Uterus (tissue), 3 donors: ENCODE measurements at regions not wholly inside any gene's neighbourhood (a gene's known extent, or its start where the extent isn't known, plus 50 kb on each side); places are given as distances from the start of the nearest gene placed in this dataset.

ENCODE experiments used
- DNase-seq, 2 donors: peaks; one replicate each; pipeline ENCODE4 v3.0.0-alpha.2; 2019 to 2020
- H3K27ac ChIP-seq, 2 donors: fragments of 200-600 bp; sonication (generic); 1 replicate in 1 of 2; 2 replicates in 1 of 2; pipeline ENCODE4 v1.5.1; 2016 to 2018
- H3K27me3 ChIP-seq, 2 donors: fragments of 200-600 bp; sonication (generic); one replicate each; pipeline ENCODE4 v1.5.1; 2018 to 2019; ENCODE audit warnings: control low read depth in 1 of 2
- H3K36me3 ChIP-seq, 2 donors: fragments of 200-600 bp; sonication (generic); one replicate each; pipeline ENCODE4 v1.5.1; 2019; ENCODE audit warnings: control low read depth in 1 of 2
- H3K4me1 ChIP-seq, 2 donors: fragments of 200-600 bp; sonication (generic); one replicate each; pipeline ENCODE4 v1.5.1; 2018 to 2019; ENCODE audit warnings: control low read depth in 1 of 2
- H3K4me3 ChIP-seq, 2 donors: fragments of 200-600 bp; sonication (generic); 1 replicate in 1 of 2; 2 replicates in 1 of 2; pipeline ENCODE4 v1.5.1; 2018 to 2019; ENCODE audit warnings: mild to moderate bottlenecking in 1 of 2
- H3K9me3 ChIP-seq, 2 donors: fragments of 200-600 bp; sonication (generic); one replicate each; pipeline ENCODE4 v1.5.1; 2019; ENCODE audit warnings: control low read depth in 1 of 2
- POLR2A ChIP-seq, 2 donors: fragments of 450-650 bp; IDR thresholded peaks; one replicate each; pipeline ENCODE4 v1.6.1; 2016; ENCODE audit warnings: antibody characterized with exemption in 2 of 2, mild to moderate bottlenecking in 1 of 2, moderate library complexity in 1 of 2
- intact Hi-C: fragments of 100-400 bp; cut with DNase I; formaldehyde crosslinking; loops from one replicate; pipeline ENCODE4 v1.15.1; 2023; ENCODE audit warnings: low total_unique reads
- TF ChIP-seq, protein P1 (sequence below), 4 experiments: fragments of 200-600 bp in 2 of 4; fragments of 450-650 bp in 2 of 4; sonication (generic) in 2 of 4; IDR thresholded peaks; one replicate each; pipeline ENCODE4 v1.5.1; 2016 to 2019; ENCODE audit warnings: antibody characterized with exemption in 4 of 4, mild to moderate bottlenecking in 2 of 4, moderate library complexity in 1 of 4
- donor health status: DM: yes; HTN: yes; CAD: no.

DNA sequence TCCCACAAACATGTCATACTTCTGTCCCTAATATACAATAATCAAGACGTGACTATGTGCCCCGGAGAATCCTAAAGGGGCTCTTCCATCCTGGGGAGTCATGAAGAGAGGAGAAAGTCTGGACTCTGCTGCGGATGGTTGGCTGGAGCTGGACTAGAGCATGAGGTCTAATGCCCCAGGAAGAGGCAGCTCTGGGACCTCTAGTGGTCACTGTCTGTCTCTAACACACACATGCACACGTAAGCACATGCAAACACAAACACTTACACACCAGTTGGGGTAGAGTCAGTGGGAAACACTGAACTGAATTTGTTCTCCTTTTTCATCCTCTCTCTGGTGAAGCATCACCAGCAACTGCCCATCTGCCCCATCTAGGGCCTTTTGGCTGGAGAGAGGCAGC is 271.6 kb downstream of the TDRD15 start:
- intact Hi-C loops, result no loop called here
- no peaks in the 10 kb centered on the region for H3K9me3 ChIP-seq
- DNase-seq, result no peak
- no peak overlapping the region for H3K4me3 ChIP-seq
- H3K27ac ChIP-seq, result no peak overlapping the region
- H3K4me1 ChIP-seq, result no peaks in the 10 kb centered on the region
- H3K27me3 ChIP-seq, result no peaks in the 10 kb centered on the region
- no peaks in the 10 kb centered on the region for H3K36me3 ChIP-seq
- TF ChIP-seq, protein P1, sequence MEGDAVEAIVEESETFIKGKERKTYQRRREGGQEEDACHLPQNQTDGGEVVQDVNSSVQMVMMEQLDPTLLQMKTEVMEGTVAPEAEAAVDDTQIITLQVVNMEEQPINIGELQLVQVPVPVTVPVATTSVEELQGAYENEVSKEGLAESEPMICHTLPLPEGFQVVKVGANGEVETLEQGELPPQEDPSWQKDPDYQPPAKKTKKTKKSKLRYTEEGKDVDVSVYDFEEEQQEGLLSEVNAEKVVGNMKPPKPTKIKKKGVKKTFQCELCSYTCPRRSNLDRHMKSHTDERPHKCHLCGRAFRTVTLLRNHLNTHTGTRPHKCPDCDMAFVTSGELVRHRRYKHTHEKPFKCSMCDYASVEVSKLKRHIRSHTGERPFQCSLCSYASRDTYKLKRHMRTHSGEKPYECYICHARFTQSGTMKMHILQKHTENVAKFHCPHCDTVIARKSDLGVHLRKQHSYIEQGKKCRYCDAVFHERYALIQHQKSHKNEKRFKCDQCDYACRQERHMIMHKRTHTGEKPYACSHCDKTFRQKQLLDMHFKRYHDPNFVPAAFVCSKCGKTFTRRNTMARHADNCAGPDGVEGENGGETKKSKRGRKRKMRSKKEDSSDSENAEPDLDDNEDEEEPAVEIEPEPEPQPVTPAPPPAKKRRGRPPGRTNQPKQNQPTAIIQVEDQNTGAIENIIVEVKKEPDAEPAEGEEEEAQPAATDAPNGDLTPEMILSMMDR (IDR thresholded peaks at IDR 0.05), result no peak
- no peak for TF ChIP-seq POLR2A (IDR thresholded peaks at IDR 0.05)

DNA sequence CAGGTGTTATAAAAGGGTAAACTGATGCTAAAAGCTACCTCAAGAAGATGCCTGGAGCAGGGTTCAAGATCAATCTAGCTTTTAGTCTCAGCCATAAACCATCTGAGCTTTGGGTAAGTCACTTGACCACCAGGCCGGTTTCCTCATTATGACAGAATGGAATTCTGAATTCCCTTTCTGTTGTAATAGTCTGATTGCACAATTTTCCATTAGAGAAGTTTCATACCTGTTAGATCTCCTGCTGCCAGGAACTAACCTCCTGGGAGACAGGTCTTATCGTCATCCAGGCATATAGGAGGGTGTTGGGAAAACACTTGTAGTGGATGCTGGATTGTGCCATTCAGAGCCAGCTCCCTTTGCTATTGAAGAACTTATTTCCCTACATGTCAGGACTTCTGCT is 272.5 kb downstream of the TDRD15 start:
- H3K4me1 ChIP-seq, result no peaks in the 10 kb centered on the region
- intact Hi-C loops, result no loop called here
- TF ChIP-seq, protein P1 (IDR thresholded peaks at IDR 0.05), result no peak
- TF ChIP-seq POLR2A (IDR thresholded peaks at IDR 0.05), result no peak

DNA sequence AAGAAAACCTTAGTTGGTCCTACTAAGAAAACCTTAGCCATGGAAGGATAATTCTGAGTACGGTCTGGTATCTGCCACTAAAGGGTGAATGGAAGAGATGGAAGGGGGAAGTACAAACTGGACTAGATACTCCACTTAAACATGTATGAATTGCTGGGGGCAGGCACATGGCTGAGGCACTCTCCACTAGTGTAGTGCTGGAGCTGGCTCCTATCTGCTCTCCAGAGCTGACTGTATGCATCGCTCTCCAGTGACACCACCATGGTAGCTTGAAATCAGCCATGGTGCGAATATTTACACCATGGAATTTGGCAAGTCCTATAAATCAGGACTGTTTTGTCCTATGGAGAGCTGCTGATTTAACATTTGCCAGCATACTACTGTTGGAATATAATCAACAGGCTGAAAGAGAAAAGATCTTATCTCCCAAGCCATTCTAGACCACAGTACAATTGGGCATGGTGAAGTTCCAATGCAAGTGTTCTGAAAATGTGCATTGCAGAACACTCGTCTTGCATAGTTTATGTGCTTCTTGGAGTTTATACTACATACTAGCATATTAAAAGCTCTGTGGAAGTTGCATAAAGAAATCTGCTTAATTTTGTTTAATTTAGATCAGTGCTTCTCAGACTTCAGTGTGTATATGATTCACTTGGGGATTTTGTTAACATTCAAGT is 277.4 kb downstream of the TDRD15 start:
- intact Hi-C loops, result no loop called here
- no peaks in the 10 kb centered on the region for H3K27me3 ChIP-seq
- TF ChIP-seq, protein P1 (IDR thresholded peaks at IDR 0.05), result no peak
- TF ChIP-seq POLR2A (IDR thresholded peaks at IDR 0.05), result no peak
- DNase-seq, result no peak
- H3K27ac ChIP-seq, result no peak overlapping the region
- H3K36me3 ChIP-seq, result no peaks in the 10 kb centered on the region
- no peak overlapping the region for H3K4me3 ChIP-seq
- H3K4me1 ChIP-seq, result no peaks in the 10 kb centered on the region
- no peaks in the 10 kb centered on the region for H3K9me3 ChIP-seq

More for the DNA sequence above, 272.5 kb downstream of the TDRD15 start:
- no peak overlapping the region for H3K27ac ChIP-seq
- H3K27me3 ChIP-seq, result no peaks in the 10 kb centered on the region
- H3K36me3 ChIP-seq, result no peaks in the 10 kb centered on the region
- no peak for DNase-seq
- no peak overlapping the region for H3K4me3 ChIP-seq
- H3K9me3 ChIP-seq, result no peaks in the 10 kb centered on the region

DNA sequence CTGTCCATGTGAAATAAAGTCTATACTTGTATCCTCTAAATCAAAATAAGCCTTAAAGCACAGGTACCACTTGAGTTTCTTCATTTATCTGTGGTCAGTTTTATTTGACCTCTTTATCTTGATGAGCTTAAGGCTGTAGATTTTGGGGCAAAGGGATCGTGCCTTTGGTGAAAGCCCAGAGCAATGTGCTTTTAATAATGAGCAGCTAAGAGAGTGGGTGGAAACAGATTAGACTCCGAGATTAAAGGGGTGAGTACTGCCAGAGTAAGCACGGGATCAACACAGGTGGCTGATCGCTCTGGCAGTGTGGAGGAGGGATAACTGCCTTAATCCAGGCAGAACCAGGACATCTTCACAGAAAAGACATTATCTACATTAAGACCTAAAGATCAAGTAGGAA is 280.4 kb downstream of the TDRD15 start:
- TF ChIP-seq POLR2A (IDR thresholded peaks at IDR 0.05), result no peak
- TF ChIP-seq, protein P1 (IDR thresholded peaks at IDR 0.05), result no peak

DNA sequence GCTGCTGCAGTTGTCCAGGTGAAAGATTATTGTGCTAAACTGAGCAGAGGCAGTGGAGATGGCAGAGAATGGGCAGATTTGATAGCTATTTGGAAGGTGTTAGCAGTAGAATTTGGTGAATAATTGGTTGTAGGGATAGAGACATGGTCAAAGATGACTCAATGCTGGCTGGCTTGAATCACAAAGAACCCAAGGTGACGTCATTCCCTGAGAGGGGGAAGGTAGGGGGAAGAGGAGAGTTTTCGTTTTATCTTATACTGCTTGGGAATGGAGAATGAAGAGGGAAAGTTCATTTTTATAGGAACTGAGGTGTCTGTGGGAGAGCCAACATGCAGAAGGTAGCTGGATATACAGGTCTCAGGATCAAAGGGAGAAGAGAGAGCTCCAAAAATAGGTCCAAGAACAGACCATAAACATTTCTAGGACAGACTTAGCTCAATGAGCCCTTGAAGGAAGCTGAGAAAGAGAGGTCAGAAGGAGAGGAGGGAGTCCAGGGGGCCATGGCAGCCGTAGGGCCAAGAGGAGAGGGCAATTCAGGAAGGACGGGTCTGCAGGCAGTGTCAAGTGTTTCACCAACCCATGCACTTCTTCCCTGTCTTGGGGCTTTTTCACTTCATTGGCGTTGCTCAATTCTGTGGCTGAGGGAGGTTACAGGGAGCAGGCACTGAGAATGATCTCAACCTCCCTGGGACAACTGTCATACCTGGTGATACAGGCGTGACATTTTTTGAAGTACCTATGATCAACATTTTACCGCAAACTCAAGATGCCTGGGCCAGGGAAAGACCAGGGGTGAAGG is 281.3 kb downstream of the TDRD15 start:
- no peaks in the 10 kb centered on the region for H3K4me1 ChIP-seq
- DNase-seq, result no peak
- intact Hi-C loops, result no loop called here
- no peak overlapping the region for H3K4me3 ChIP-seq
- H3K36me3 ChIP-seq, result no peaks in the 10 kb centered on the region
- TF ChIP-seq POLR2A (IDR thresholded peaks at IDR 0.05), result no peak
- TF ChIP-seq, protein P1 (IDR thresholded peaks at IDR 0.05), result no peak
- H3K9me3 ChIP-seq, result no peaks in the 10 kb centered on the region
- no peak overlapping the region for H3K27ac ChIP-seq
- H3K27me3 ChIP-seq, result no peaks in the 10 kb centered on the region

More for the DNA sequence above, 280.4 kb downstream of the TDRD15 start:
- Histone ChIP-seq H3K9me3 (no peaks in the 10 kb centered on the region), H3K4me3 (no peak overlapping the region), H3K27ac (no peak overlapping the region), H3K36me3 (no peaks in the 10 kb centered on the region), H3K4me1 (no peaks in the 10 kb centered on the region), H3K27me3 (no peaks in the 10 kb centered on the region)
- intact Hi-C loops, result no loop called here
- DNase-seq, result no peak
